SK-N-SH (cell line): ENCODE measurements at regions not wholly inside any gene's neighbourhood (a gene's known extent, or its start where the extent isn't known, plus 50 kb on each side); places are given as distances from the start of the nearest gene placed in this dataset.

Source experiments
- EZH2phosphoT487 ChIP-seq: fragments of 200-600 bp; sonication (generic); IDR thresholded peaks from 2 replicates; pipeline ENCODE4 v1.6.1; 2017; ENCODE audit warnings: low read depth, mixed run types, mild to moderate bottlenecking, antibody characterized with exemption, moderate library complexity, borderline replicate concordance
- FOXJ3 ChIP-seq: sonication (generic); formaldehyde crosslinking; IDR thresholded peaks from 2 replicates; pipeline ENCODE4 v1.5.1; 2020; ENCODE audit warnings: mild to moderate bottlenecking, missing genetic modification reagents
- GABPA ChIP-seq: IDR thresholded peaks from 2 replicates; pipeline ENCODE4 v1.4.0; 2012; ENCODE audit warnings: low read depth, mild to moderate bottlenecking
- POLR2AphosphoS5 ChIP-seq: IDR thresholded peaks from 2 replicates; pipeline ENCODE4 v1.6.1; 2012; ENCODE audit warnings: low read depth, low read length
- RAD21 ChIP-seq: IDR thresholded peaks from 2 replicates; pipeline ENCODE4 v1.6.1; 2012; ENCODE audit warnings: mild to moderate bottlenecking, low read length
- RXRA ChIP-seq: IDR thresholded peaks from 2 replicates; pipeline ENCODE4 v1.4.0; 2012; ENCODE audit warnings: low read depth, mild to moderate bottlenecking, borderline replicate concordance
- TAF1 ChIP-seq: IDR thresholded peaks from 2 replicates; pipeline ENCODE4 v1.6.1; 2012; ENCODE audit warnings: low read depth, mild to moderate bottlenecking, low read length, moderate library complexity, borderline replicate concordance
- TCF12 ChIP-seq: IDR thresholded peaks from 2 replicates; pipeline ENCODE4 v1.4.0; 2012
- YY1 ChIP-seq: IDR thresholded peaks from 2 replicates; pipeline ENCODE4 v1.4.0; 2012; ENCODE audit warnings: low read depth, mild to moderate bottlenecking
- TF ChIP-seq, protein P1 (sequence below): fragments of 200-600 bp; sonication (generic); IDR thresholded peaks from 2 replicates; pipeline ENCODE4 v1.6.1; 2017; ENCODE audit warnings: antibody characterized with exemption, mild to moderate bottlenecking, moderate library complexity
- TF ChIP-seq, protein P2 (sequence below): IDR thresholded peaks from 2 replicates; pipeline ENCODE4 v1.4.0; 2012; ENCODE audit warnings: low read depth

- TF ChIP-seq FOXJ3 (CRISPR knock-in tag) (no peak), POLR2AphosphoS5 (no peak), TCF12 (no peak), YY1 (no peak), GABPA (no peak), TAF1 (no peak), EZH2phosphoT487 (no peak), RAD21 (no peak), RXRA (no peak)
- TF ChIP-seq, protein P1, sequence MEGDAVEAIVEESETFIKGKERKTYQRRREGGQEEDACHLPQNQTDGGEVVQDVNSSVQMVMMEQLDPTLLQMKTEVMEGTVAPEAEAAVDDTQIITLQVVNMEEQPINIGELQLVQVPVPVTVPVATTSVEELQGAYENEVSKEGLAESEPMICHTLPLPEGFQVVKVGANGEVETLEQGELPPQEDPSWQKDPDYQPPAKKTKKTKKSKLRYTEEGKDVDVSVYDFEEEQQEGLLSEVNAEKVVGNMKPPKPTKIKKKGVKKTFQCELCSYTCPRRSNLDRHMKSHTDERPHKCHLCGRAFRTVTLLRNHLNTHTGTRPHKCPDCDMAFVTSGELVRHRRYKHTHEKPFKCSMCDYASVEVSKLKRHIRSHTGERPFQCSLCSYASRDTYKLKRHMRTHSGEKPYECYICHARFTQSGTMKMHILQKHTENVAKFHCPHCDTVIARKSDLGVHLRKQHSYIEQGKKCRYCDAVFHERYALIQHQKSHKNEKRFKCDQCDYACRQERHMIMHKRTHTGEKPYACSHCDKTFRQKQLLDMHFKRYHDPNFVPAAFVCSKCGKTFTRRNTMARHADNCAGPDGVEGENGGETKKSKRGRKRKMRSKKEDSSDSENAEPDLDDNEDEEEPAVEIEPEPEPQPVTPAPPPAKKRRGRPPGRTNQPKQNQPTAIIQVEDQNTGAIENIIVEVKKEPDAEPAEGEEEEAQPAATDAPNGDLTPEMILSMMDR: no peak
- TF ChIP-seq, protein P2, sequence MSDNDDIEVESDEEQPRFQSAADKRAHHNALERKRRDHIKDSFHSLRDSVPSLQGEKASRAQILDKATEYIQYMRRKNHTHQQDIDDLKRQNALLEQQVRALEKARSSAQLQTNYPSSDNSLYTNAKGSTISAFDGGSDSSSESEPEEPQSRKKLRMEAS: no peak
These were observed 160.7 kb upstream of the ADCY1 start for GRCh38 chr7:45413419-45413818.
